Fibroblast of lung (primary cell): ENCODE measurements at regions not wholly inside any gene's neighbourhood (a gene's known extent, or its start where the extent isn't known, plus 50 kb on each side); places are given as distances from the start of the nearest gene placed in this dataset.

Experiments used
- CTCF ChIP-seq, 2 donors: IDR thresholded peaks in 1 of 2; conservative IDR thresholded peaks in 1 of 2; 1 replicate in 1 of 2; 2 replicates in 1 of 2; pipeline ENCODE4 v1.5.1; 2011 to 2012; ENCODE audit warnings: low read length in 2 of 2, control low read depth in 1 of 2, inconsistent platforms in 1 of 2, low read depth in 1 of 2, mild to moderate bottlenecking in 1 of 2
- EZH2 ChIP-seq: IDR thresholded peaks from 2 replicates; pipeline ENCODE4 v1.5.1; 2012; ENCODE audit warnings: low read length, control low read depth, mild to moderate bottlenecking; ENCODE audit errors: missing control alignments

- TF ChIP-seq EZH2, result no peak
- TF ChIP-seq CTCF (conservative IDR thresholded peaks at IDR 0.05 in 1 of 2, IDR thresholded peaks at IDR 0.05 in 1 of 2; ENCODE audit: low read depth in 1 of 2, low read length in 2 of 2), result no peak
These were observed 162.2 kb upstream of the LHX8 start for GRCh38 chr1:74971982-74972381.
